GM19238 (cell line): ENCODE measurements at regions not wholly inside any gene's neighbourhood (a gene's known extent, or its start where the extent isn't known, plus 50 kb on each side); places are given as distances from the start of the nearest gene placed in this dataset.
"Not testable (repeated sequence)": the region's sequence is repeated elsewhere in the genome, so short reads cannot be mapped to it uniquely, and the experiment has no call there.

Experiments used
- DNase-seq: peaks from one replicate; pipeline ENCODE4 v3.0.0; 2011; ENCODE audit warnings: low spot score; ENCODE audit not compliant: insufficient read length

GRCh38 chr12:67070604-67071003, 198.6 kb upstream of the CAND1 start:
- no peak for DNase-seq

GRCh38 chr12:67072281-67072680, 196.9 kb upstream of the CAND1 start:
- DNase-seq = not testable (repeated sequence)

GRCh38 chr12:67073336-67073735, 195.8 kb upstream of the CAND1 start:
- DNase-seq = no peak

GRCh38 chr12:67074072-67074471, 195.1 kb upstream of the CAND1 start:
- DNase-seq = no peak

GRCh38 chr12:67077617-67078016, 191.5 kb upstream of the CAND1 start:
- DNase-seq = no peak

GRCh38 chr12:67078957-67079356, 190.2 kb upstream of the CAND1 start:
- DNase-seq = no peak

GRCh38 chr12:67080637-67081036, 188.5 kb upstream of the CAND1 start:
- DNase-seq = no peak

- DNase-seq = no peak
Observed at GRCh38 chr12:67082221-67082620, 186.9 kb upstream of the CAND1 start.

- no peak for DNase-seq
Observed at GRCh38 chr12:67085699-67086098, 183.5 kb upstream of the CAND1 start.

GRCh38 chr12:67086116-67086515, 183.0 kb upstream of the CAND1 start:
- DNase-seq = no peak

GRCh38 chr12:67088401-67089118, 180.6 kb upstream of the CAND1 start:
- no peak for DNase-seq

GRCh38 chr12:67091204-67091603, 178.0 kb upstream of the CAND1 start:
- no peak for DNase-seq

GRCh38 chr12:67091678-67092077, 177.5 kb upstream of the CAND1 start:
- no peak for DNase-seq

GRCh38 chr12:67092934-67093333, 176.2 kb upstream of the CAND1 start:
- DNase-seq = not testable (repeated sequence)

- no peak for DNase-seq
Observed at GRCh38 chr12:67096533-67097318, 172.4 kb upstream of the CAND1 start.

GRCh38 chr12:67099858-67100257, 169.3 kb upstream of the CAND1 start:
- DNase-seq = no peak

GRCh38 chr12:67103521-67103920, 165.6 kb upstream of the CAND1 start:
- no peak for DNase-seq

GRCh38 chr12:67107235-67107634, 161.9 kb upstream of the CAND1 start:
- no peak for DNase-seq

- no peak for DNase-seq
Observed at GRCh38 chr12:67107751-67108269, 161.3 kb upstream of the CAND1 start.

- not testable (repeated sequence) for DNase-seq
Observed at GRCh38 chr12:67110345-67110744, 158.8 kb upstream of the CAND1 start.

GRCh38 chr12:67111182-67111581, 158.0 kb upstream of the CAND1 start:
- DNase-seq = no peak

GRCh38 chr12:67112586-67112985, 156.6 kb upstream of the CAND1 start:
- DNase-seq = no peak

- DNase-seq = no peak
Observed at GRCh38 chr12:67116134-67116533, 153.0 kb upstream of the CAND1 start.
